ENCODE measurements at regions not wholly inside any gene's neighbourhood (a gene's known extent, or its start where the extent isn't known, plus 50 kb on each side); places are given as distances from the start of the nearest gene placed in this dataset.
A peak's percentile ranks its signal among the peaks of the same experiment; 100 is the strongest.

- no peak for DNase-seq
Measured at GRCh38 chr16:16797239-16797638, 418.3 kb downstream of the NPIPA7 start.

- no peak for DNase-seq
Measured at GRCh38 chr16:16798504-16798903, 419.6 kb downstream of the NPIPA7 start.

GRCh38 chr16:16805809-16806208 is 426.9 kb downstream of the NPIPA7 start:
- DNase-seq, result no peak

- no peak for DNase-seq
Measured at GRCh38 chr16:16815641-16816040, 436.7 kb downstream of the NPIPA7 start.

GRCh38 chr16:16817196-16817595 is 438.3 kb downstream of the NPIPA7 start:
- no peak for DNase-seq

- DNase-seq, result no peak
Measured at GRCh38 chr16:16821261-16821660, 442.3 kb downstream of the NPIPA7 start.

GRCh38 chr16:16828913-16829398 is 450.0 kb downstream of the NPIPA7 start:
- no peak for DNase-seq

- DNase-seq, result no peak
Measured at GRCh38 chr16:16830401-16830800, 451.5 kb downstream of the NPIPA7 start.

- no peak for DNase-seq
Measured at GRCh38 chr16:16830973-16831372, 452.0 kb downstream of the NPIPA7 start.

- no peak for DNase-seq
Measured at GRCh38 chr16:16833165-16833564, 454.2 kb downstream of the NPIPA7 start.

GRCh38 chr16:16850274-16850673 is 471.3 kb downstream of the NPIPA7 start:
- no peak for DNase-seq

GRCh38 chr16:16857012-16857411 is 478.1 kb downstream of the NPIPA7 start:
- DNase-seq, result no peak

GRCh38 chr16:16857603-16858283 is 478.8 kb downstream of the NPIPA7 start:
- no peak for DNase-seq

GRCh38 chr16:16861546-16861945 is 482.6 kb downstream of the NPIPA7 start:
- DNase-seq, result peak; percentile 29

GRCh38 chr16:16863672-16864071 is 484.7 kb downstream of the NPIPA7 start:
- DNase-seq, result no peak

- DNase-seq, result no peak
Measured at GRCh38 chr16:16864536-16864935, 485.6 kb downstream of the NPIPA7 start.

GRCh38 chr16:16865374-16865773 is 486.4 kb downstream of the NPIPA7 start:
- no peak for DNase-seq

- DNase-seq, result no peak
Measured at GRCh38 chr16:16867973-16868372, 489.0 kb downstream of the NPIPA7 start.

GRCh38 chr16:16868727-16869126 is 489.8 kb downstream of the NPIPA7 start:
- no peak for DNase-seq

- no peak for DNase-seq
Measured at GRCh38 chr16:16869746-16870145, 490.8 kb downstream of the NPIPA7 start.

- no peak for DNase-seq
Measured at GRCh38 chr16:16871196-16871595, 492.3 kb downstream of the NPIPA7 start.

- DNase-seq, result no peak
Measured at GRCh38 chr16:16877061-16877460, 498.1 kb downstream of the NPIPA7 start.

GRCh38 chr16:16879567-16880251 is 500.8 kb downstream of the NPIPA7 start:
- DNase-seq, result no peak

GRCh38 chr16:16881814-16882213 is 502.9 kb downstream of the NPIPA7 start:
- DNase-seq, result no peak

Measured in fibroblast of skin of abdomen (primary cell).